H9 (cell line): ENCODE measurements at regions not wholly inside any gene's neighbourhood (a gene's known extent, or its start where the extent isn't known, plus 50 kb on each side); places are given as distances from the start of the nearest gene placed in this dataset.

Source experiments
- DNase-seq: peaks from one replicate; pipeline ENCODE4 v3.0.0-alpha.2; 2017
- H2AFZ ChIP-seq: one replicate; pipeline ENCODE4 v1.6.1; 2013; ENCODE audit warnings: mild to moderate bottlenecking, low read length, control low read depth, moderate library complexity
- H2AK5ac ChIP-seq: 2 replicates; pipeline ENCODE4 v1.6.1; 2013; ENCODE audit warnings: low read length, control low read depth, mixed read lengths; ENCODE audit not compliant: insufficient read length
- H2BK120ac ChIP-seq: one replicate; pipeline ENCODE4 v1.6.1; 2013; ENCODE audit warnings: low read depth, mild to moderate bottlenecking, low read length, control low read depth, inconsistent platforms; ENCODE audit not compliant: poor library complexity, severe bottlenecking
- H2BK12ac ChIP-seq: 2 replicates; pipeline ENCODE4 v1.6.1; 2013; ENCODE audit warnings: low read length, control low read depth, mixed read lengths, low read depth; ENCODE audit not compliant: insufficient read length
- H2BK15ac ChIP-seq: 2 replicates; pipeline ENCODE4 v1.6.1; 2013; ENCODE audit warnings: low read depth, low read length, control low read depth
- H2BK20ac ChIP-seq: one replicate; pipeline ENCODE4 v1.6.1; 2013; ENCODE audit warnings: low read depth, mild to moderate bottlenecking, low read length, control low read depth, inconsistent platforms; ENCODE audit not compliant: poor library complexity, severe bottlenecking
- H2BK5ac ChIP-seq: 2 replicates; pipeline ENCODE4 v1.6.1; 2013; ENCODE audit warnings: low read length, control low read depth, mixed read lengths; ENCODE audit not compliant: insufficient read length
- H3K14ac ChIP-seq: 2 replicates; pipeline ENCODE4 v1.6.1; 2013; ENCODE audit warnings: low read length, control low read depth; ENCODE audit not compliant: insufficient read depth
- H3K18ac ChIP-seq: 2 replicates; pipeline ENCODE4 v1.6.1; 2013; ENCODE audit warnings: low read depth, mild to moderate bottlenecking, mixed read lengths, low read length, control low read depth; ENCODE audit not compliant: insufficient read length
- H3K23ac ChIP-seq: 2 replicates; pipeline ENCODE4 v1.6.1; 2013; ENCODE audit warnings: low read length, control low read depth, mixed read lengths, low read depth; ENCODE audit not compliant: insufficient read length
- H3K23me2 ChIP-seq: 2 replicates; pipeline ENCODE4 v1.6.1; 2013; ENCODE audit warnings: low read depth, mild to moderate bottlenecking, mixed read lengths, low read length, control low read depth; ENCODE audit not compliant: insufficient read length, poor library complexity, severe bottlenecking
- H3K27ac ChIP-seq: 2 replicates; pipeline ENCODE4 v1.5.1; 2013; ENCODE audit warnings: low read length, control low read depth, mixed read lengths, low read depth; ENCODE audit not compliant: insufficient read length
- H3K27me3 ChIP-seq: 2 replicates; pipeline ENCODE4 v1.6.1; 2013; ENCODE audit warnings: low read length, control low read depth, inconsistent platforms; ENCODE audit not compliant: insufficient read depth
- H3K4ac ChIP-seq: 2 replicates; pipeline ENCODE4 v1.6.1; 2013; ENCODE audit warnings: low read depth, mild to moderate bottlenecking, control low read depth, inconsistent platforms, low read length, moderate library complexity
- H3K4me1 ChIP-seq: 2 replicates; pipeline ENCODE4 v1.6.1; 2013; ENCODE audit warnings: low read length, control low read depth, inconsistent platforms; ENCODE audit not compliant: insufficient read depth
- H3K4me2 ChIP-seq: 2 replicates; pipeline ENCODE4 v1.6.1; 2013; ENCODE audit warnings: low read length, control low read depth, mixed read lengths; ENCODE audit not compliant: insufficient read length, insufficient read depth
- H3K56ac ChIP-seq: 2 replicates; pipeline ENCODE4 v1.6.1; 2013; ENCODE audit warnings: low read depth, mild to moderate bottlenecking, mixed read lengths, low read length, control low read depth; ENCODE audit not compliant: insufficient read length
- H3K79me1 ChIP-seq: 2 replicates; pipeline ENCODE4 v1.6.1; 2013; ENCODE audit warnings: low read depth, mild to moderate bottlenecking, moderate library complexity, low read length, control low read depth, inconsistent platforms; ENCODE audit not compliant: insufficient read depth, poor library complexity, severe bottlenecking
- H3K79me2 ChIP-seq: 2 replicates; pipeline ENCODE4 v1.6.1; 2013; ENCODE audit warnings: low read length, control low read depth, inconsistent platforms; ENCODE audit not compliant: insufficient read depth
- H3K9ac ChIP-seq: 2 replicates; pipeline ENCODE4 v1.6.1; 2013; ENCODE audit warnings: low read length, control low read depth, mixed read lengths; ENCODE audit not compliant: insufficient read length; ENCODE audit errors: extremely low read depth
- H3K9me3 ChIP-seq: one replicate; pipeline ENCODE4 v1.6.1; 2013; ENCODE audit warnings: low read depth, low read length, inconsistent platforms; ENCODE audit not compliant: control insufficient read depth
- H3T11ph ChIP-seq: one replicate; pipeline ENCODE4 v1.6.1; 2013; ENCODE audit warnings: mild to moderate bottlenecking, low read length, control low read depth, inconsistent platforms
- H4K20me1 ChIP-seq: one replicate; pipeline ENCODE4 v1.6.1; 2013; ENCODE audit not compliant: control insufficient read depth, insufficient read length, insufficient read depth
- H4K5ac ChIP-seq: 2 replicates; pipeline ENCODE4 v1.6.1; 2013; ENCODE audit warnings: low read depth, mild to moderate bottlenecking, mixed read lengths, low read length, control low read depth; ENCODE audit not compliant: insufficient read length
- H4K8ac ChIP-seq: replicated peaks from 2 replicates; pipeline ENCODE4 v1.6.1; 2013; ENCODE audit warnings: low read length, control low read depth, mixed read lengths, low read depth; ENCODE audit not compliant: insufficient read length
- H4K91ac ChIP-seq: 2 replicates; pipeline ENCODE4 v1.6.1; 2013; ENCODE audit warnings: low read depth, mild to moderate bottlenecking, moderate library complexity, mixed read lengths, low read length, control low read depth; ENCODE audit not compliant: insufficient read length
- H3K27ac Mint-ChIP-seq, 3 experiments: 2 replicates in 2 of 3; 3 replicates in 1 of 3; pipeline ENCODE4 v1.8.0; 2020 to 2021; ENCODE audit warnings: mixed read lengths in 3 of 3, mild to moderate bottlenecking in 1 of 3, moderate library complexity in 1 of 3
- H3K27me3 Mint-ChIP-seq: 2 replicates; pipeline ENCODE4 v1.8.0; 2021; ENCODE audit warnings: low read depth, mild to moderate bottlenecking, moderate library complexity, mixed read lengths
- H3K36me3 Mint-ChIP-seq, 3 experiments: 2 replicates in 2 of 3; 3 replicates in 1 of 3; pipeline ENCODE4 v1.8.0; 2020 to 2021; ENCODE audit warnings: low read depth in 3 of 3, mixed read lengths in 3 of 3; ENCODE audit not compliant: insufficient read depth in 1 of 3
- H3K4me1 Mint-ChIP-seq, 2 experiments: 2 replicates each; pipeline ENCODE4 v1.8.0; 2020; ENCODE audit warnings: mixed read lengths in 2 of 2
- H3K4me3 Mint-ChIP-seq, 2 experiments: 2 replicates in 1 of 2; 3 replicates in 1 of 2; pipeline ENCODE4 v1.8.0; 2020 to 2021; ENCODE audit warnings: mild to moderate bottlenecking in 2 of 2, mixed read lengths in 2 of 2, moderate library complexity in 1 of 2
- H3K9me3 Mint-ChIP-seq, 2 experiments: 2 replicates in 1 of 2; 3 replicates in 1 of 2; pipeline ENCODE4 v1.8.0; 2020; ENCODE audit warnings: mild to moderate bottlenecking in 2 of 2, mixed read lengths in 2 of 2, moderate library complexity in 1 of 2
- TF ChIP-seq, protein P1 (sequence below): fragments of 200-600 bp; sonication (generic); conservative IDR thresholded peaks from 3 replicates; pipeline ENCODE4 v1.8.0; 2021; ENCODE audit warnings: antibody characterized with exemption, mild to moderate bottlenecking

DNA sequence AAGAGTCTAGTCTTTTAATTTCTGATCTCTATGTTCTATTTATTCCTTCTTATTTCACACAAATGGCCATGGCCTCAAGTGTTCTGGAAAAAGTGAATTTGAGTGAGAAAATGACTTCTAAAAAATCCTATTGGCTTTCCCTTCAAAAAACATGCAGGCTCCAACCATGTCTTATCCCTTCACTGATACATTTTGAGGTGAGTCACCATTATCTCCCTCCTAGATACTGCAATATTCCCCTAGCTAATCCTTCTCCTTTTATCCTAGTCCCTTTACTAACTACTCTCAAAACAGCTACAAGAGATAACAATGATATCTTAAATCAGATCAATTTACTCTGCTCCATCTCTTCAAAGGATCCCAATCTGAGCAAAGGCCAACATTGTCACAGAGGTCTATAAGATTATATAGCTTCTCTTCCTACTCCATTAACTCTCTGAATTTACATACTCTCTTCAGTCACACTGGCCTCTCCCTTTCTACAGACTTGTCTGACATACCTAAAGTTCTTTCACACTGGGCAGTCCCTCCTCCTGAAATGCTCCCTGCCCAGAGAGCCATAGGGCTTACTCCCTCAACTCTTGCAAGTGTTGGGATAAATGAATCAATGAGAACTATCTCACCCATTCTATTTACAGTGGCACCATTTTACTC is 129.2 kb downstream of the TENT5A start:
- no peak overlapping the region for H2BK15ac ChIP-seq
- Mint-ChIP-seq H3K9me3 (no peaks in the 10 kb centered on the region), H3K27me3 (no peaks in the 10 kb centered on the region), H3K36me3 (no peaks in the 10 kb centered on the region; a peak in 1 of 7 replicates), H3K4me1 (no peaks in the 10 kb centered on the region), H3K27ac (no peak overlapping the region), H3K4me3 (no peak overlapping the region)
- no peak overlapping the region for H2BK5ac ChIP-seq
- no peak overlapping the region for H4K91ac ChIP-seq
- H4K20me1 ChIP-seq: no peaks in the 10 kb centered on the region
- no peaks in the 10 kb centered on the region for H3K4me1 ChIP-seq
- H2BK12ac ChIP-seq: no peak overlapping the region
- H4K5ac ChIP-seq: no peak overlapping the region
- no peak overlapping the region for H3K4ac ChIP-seq
- no peaks in the 10 kb centered on the region for H3K23me2 ChIP-seq
- DNase-seq: no peak
- H3K4me2 ChIP-seq: no peak overlapping the region
- no peak overlapping the region for H2BK120ac ChIP-seq
- H3K23ac ChIP-seq: no peak overlapping the region
- no peaks in the 10 kb centered on the region for H3K79me2 ChIP-seq
- TF ChIP-seq, protein P1, sequence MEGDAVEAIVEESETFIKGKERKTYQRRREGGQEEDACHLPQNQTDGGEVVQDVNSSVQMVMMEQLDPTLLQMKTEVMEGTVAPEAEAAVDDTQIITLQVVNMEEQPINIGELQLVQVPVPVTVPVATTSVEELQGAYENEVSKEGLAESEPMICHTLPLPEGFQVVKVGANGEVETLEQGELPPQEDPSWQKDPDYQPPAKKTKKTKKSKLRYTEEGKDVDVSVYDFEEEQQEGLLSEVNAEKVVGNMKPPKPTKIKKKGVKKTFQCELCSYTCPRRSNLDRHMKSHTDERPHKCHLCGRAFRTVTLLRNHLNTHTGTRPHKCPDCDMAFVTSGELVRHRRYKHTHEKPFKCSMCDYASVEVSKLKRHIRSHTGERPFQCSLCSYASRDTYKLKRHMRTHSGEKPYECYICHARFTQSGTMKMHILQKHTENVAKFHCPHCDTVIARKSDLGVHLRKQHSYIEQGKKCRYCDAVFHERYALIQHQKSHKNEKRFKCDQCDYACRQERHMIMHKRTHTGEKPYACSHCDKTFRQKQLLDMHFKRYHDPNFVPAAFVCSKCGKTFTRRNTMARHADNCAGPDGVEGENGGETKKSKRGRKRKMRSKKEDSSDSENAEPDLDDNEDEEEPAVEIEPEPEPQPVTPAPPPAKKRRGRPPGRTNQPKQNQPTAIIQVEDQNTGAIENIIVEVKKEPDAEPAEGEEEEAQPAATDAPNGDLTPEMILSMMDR: no peak
- H2BK20ac ChIP-seq: no peak overlapping the region
- H3K14ac ChIP-seq: no peak overlapping the region
- no peaks in the 10 kb centered on the region for H3K27me3 ChIP-seq
- H2AFZ ChIP-seq: no peak overlapping the region
- no peak overlapping the region for H3K27ac ChIP-seq
- no peaks in the 10 kb centered on the region for H3K9me3 ChIP-seq
- H3K18ac ChIP-seq: no peak overlapping the region
- H3K9ac ChIP-seq: no peak overlapping the region
- no peak overlapping the region for H4K8ac ChIP-seq
- no peak overlapping the region for H2AK5ac ChIP-seq
- H3K56ac ChIP-seq: no peak overlapping the region
- H3T11ph ChIP-seq: no peak overlapping the region
- no peaks in the 10 kb centered on the region for H3K79me1 ChIP-seq
